Tibial artery (tissue), 4 donors: ENCODE measurements at regions not wholly inside any gene's neighbourhood (a gene's known extent, or its start where the extent isn't known, plus 50 kb on each side); places are given as distances from the start of the nearest gene placed in this dataset.

ENCODE experiments used
- DNase-seq, 2 donors: peaks; one replicate each; pipeline ENCODE4 v3.0.0-alpha.2; 2019
- H3K27ac ChIP-seq, 2 donors: fragments of 200-600 bp; sonication (generic) in 1 of 2; 1 replicate in 1 of 2; 2 replicates in 1 of 2; pipeline ENCODE4 v1.5.1; 2018 to 2019; ENCODE audit warnings: mild to moderate bottlenecking in 1 of 2
- H3K27me3 ChIP-seq, 2 donors: fragments of 200-600 bp; sonication (generic) in 1 of 2; one replicate each; pipeline versions ENCODE4 v1.5.1 to v1.6.0; 2016 to 2019
- H3K36me3 ChIP-seq, 3 donors: fragments of 200-600 bp; sonication (generic) in 2 of 3; one replicate each; pipeline ENCODE4 v1.5.1; 2016 to 2019; ENCODE audit warnings: mild to moderate bottlenecking in 2 of 3
- H3K4me1 ChIP-seq, 4 donors: fragments of 200-600 bp; sonication (generic) in 2 of 4; 1 replicate in 3 of 4; 2 replicates in 1 of 4; pipeline ENCODE4 v1.5.1; 2016 to 2019
- H3K4me3 ChIP-seq, 2 donors: fragments of 200-600 bp; sonication (generic) in 1 of 2; 1 replicate in 1 of 2; 2 replicates in 1 of 2; pipeline ENCODE4 v1.5.1; 2018 to 2019; ENCODE audit warnings: mild to moderate bottlenecking in 2 of 2
- H3K9me3 ChIP-seq, 3 donors: fragments of 200-600 bp; sonication (generic) in 1 of 3; one replicate each; pipeline ENCODE4 v1.5.1; 2016 to 2019
- intact Hi-C: fragments of 100-400 bp; cut with DNase I; formaldehyde crosslinking; loops from one replicate; pipeline ENCODE4 v1.15.0; 2023; ENCODE audit warnings: low total_unique reads
- TF ChIP-seq, protein P1 (sequence below), 2 experiments: fragments of 200-600 bp in 1 of 2; fragments of 450-650 bp in 1 of 2; IDR thresholded peaks; one replicate each; pipeline ENCODE4 v1.5.1; 2017 to 2019; ENCODE audit warnings: antibody characterized with exemption in 2 of 2, mild to moderate bottlenecking in 1 of 2, moderate library complexity in 1 of 2

DNA sequence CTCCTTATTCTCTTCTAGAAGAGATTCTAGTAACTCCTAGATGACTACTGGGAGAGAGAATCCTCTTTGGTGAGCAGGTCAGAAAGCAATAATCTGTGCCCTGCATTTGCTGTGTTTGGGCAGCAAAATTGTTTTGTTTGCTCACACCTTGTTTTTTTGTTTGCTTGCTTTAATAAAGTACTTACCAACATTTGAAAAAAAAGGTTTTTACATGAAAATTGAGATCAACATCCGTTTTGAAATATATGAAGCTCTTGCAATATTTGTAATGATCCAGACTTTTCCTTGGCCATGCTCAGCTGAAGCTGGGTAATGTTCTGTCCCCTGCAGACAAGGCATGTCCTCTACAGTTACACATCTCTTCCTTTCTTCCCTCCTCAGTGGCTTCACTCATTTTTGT, 62.2 kb downstream of the DIPK2A start:
- no peak overlapping the region for H3K4me3 ChIP-seq
- H3K4me1 ChIP-seq, result peaks cover 0 to 13% (median 8%) of the 10 kb centered on the region in 4 donors
- intact Hi-C loops, result no loop called here
- no peaks in the 10 kb centered on the region for H3K27me3 ChIP-seq
- no peaks in the 10 kb centered on the region for H3K36me3 ChIP-seq
- H3K9me3 ChIP-seq, result no peaks in the 10 kb centered on the region
- H3K27ac ChIP-seq, result no peak overlapping the region
- DNase-seq, result no peak
- TF ChIP-seq, protein P1, sequence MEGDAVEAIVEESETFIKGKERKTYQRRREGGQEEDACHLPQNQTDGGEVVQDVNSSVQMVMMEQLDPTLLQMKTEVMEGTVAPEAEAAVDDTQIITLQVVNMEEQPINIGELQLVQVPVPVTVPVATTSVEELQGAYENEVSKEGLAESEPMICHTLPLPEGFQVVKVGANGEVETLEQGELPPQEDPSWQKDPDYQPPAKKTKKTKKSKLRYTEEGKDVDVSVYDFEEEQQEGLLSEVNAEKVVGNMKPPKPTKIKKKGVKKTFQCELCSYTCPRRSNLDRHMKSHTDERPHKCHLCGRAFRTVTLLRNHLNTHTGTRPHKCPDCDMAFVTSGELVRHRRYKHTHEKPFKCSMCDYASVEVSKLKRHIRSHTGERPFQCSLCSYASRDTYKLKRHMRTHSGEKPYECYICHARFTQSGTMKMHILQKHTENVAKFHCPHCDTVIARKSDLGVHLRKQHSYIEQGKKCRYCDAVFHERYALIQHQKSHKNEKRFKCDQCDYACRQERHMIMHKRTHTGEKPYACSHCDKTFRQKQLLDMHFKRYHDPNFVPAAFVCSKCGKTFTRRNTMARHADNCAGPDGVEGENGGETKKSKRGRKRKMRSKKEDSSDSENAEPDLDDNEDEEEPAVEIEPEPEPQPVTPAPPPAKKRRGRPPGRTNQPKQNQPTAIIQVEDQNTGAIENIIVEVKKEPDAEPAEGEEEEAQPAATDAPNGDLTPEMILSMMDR (IDR thresholded peaks at IDR 0.05), result no peak

DNA sequence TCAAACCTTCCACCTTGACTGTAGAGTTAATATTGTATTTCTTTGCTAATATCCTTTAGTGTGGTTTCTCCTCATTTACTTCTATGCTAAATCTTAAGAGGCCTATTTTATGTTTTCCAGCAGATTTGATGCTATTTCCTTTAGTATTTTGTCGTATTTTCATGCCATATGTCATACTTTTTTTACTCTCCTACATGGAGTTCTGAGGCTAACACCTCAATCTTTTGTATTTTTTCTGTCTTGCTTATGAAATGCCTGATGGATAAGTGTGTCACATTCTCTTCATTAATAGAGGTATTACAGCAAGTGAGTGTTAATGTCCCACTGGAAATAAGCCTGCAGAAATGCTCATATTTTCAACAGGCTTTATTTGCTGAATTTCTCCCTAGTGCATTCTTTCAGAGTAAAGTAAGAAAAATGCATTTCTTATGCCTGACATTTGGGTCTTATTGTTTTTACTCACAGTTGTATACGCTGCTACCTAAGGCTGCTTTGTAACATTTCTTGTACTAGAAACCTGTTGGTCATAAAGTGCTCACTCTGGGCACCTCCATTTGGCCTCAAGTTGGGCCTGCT, 63.2 kb downstream of the DIPK2A start:
- no peaks in the 10 kb centered on the region for H3K36me3 ChIP-seq
- H3K9me3 ChIP-seq, result no peaks in the 10 kb centered on the region
- H3K27ac ChIP-seq, result no peak overlapping the region
- no peak for DNase-seq
- TF ChIP-seq, protein P1 (IDR thresholded peaks at IDR 0.05), result no peak
- no peak overlapping the region for H3K4me3 ChIP-seq
- H3K27me3 ChIP-seq, result no peaks in the 10 kb centered on the region
- H3K4me1 ChIP-seq, result peaks cover 0 to 13% (median 8%) of the 10 kb centered on the region in 4 donors
- intact Hi-C loops, result no loop called here

DNA sequence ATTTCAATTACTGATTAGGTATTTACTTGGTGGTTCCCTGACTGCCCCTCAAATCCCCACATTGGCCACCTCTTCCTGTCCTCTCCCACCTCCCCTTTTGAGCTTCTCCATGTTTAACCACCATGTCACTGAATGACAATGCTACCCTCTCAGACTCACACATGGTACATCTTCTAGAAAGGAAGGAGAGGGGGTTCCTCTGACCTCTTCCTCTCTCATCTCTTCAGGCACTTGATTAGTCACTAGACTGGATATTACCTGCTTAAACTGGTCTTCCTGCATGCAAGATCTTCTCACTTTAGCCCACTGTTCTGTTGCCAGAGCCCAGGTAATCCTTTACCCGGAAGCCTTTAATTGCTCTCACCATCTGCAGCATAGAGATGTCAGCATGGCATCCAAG, 64.9 kb downstream of the DIPK2A start:
- H3K4me3 ChIP-seq, result no peak overlapping the region
- intact Hi-C loops, result no loop called here
- H3K9me3 ChIP-seq, result no peaks in the 10 kb centered on the region

DNA sequence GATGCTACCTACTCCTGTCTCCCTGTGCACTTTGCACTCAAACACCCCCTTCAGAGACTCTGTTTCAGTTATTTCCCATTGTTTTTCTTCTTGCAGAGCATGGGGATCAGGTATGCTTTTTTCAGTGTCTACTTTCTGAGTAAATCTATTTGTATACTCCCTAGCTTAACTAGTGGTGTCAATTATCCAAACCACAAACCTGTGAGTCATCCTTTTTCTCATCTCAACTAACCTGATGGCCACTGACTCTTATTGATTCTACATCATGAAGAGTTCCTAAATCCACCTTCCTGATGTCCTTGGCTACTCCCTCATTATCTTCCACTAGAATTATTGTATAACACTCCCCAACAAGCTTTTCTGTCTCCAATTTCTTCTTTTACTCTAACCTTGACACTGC, 68.0 kb downstream of the DIPK2A start:
- H3K4me3 ChIP-seq, result no peak overlapping the region
- no peak for DNase-seq
- no peak overlapping the region for H3K27ac ChIP-seq
- intact Hi-C loops, result no loop called here
- no peaks in the 10 kb centered on the region for H3K36me3 ChIP-seq
- H3K27me3 ChIP-seq, result no peaks in the 10 kb centered on the region
- TF ChIP-seq, protein P1 (IDR thresholded peaks at IDR 0.05), result no peak
- H3K9me3 ChIP-seq, result no peaks in the 10 kb centered on the region
- H3K4me1 ChIP-seq, result no peaks in the 10 kb centered on the region

More for the DNA sequence above, 64.9 kb downstream of the DIPK2A start:
- no peak for DNase-seq
- Histone ChIP-seq H3K27me3 (no peaks in the 10 kb centered on the region), H3K4me1 (peaks cover 0 to 13% (median 8%) of the 10 kb centered on the region in 4 donors), H3K36me3 (no peaks in the 10 kb centered on the region), H3K27ac (no peak overlapping the region)
- TF ChIP-seq, protein P1 (IDR thresholded peaks at IDR 0.05), result no peak

DNA sequence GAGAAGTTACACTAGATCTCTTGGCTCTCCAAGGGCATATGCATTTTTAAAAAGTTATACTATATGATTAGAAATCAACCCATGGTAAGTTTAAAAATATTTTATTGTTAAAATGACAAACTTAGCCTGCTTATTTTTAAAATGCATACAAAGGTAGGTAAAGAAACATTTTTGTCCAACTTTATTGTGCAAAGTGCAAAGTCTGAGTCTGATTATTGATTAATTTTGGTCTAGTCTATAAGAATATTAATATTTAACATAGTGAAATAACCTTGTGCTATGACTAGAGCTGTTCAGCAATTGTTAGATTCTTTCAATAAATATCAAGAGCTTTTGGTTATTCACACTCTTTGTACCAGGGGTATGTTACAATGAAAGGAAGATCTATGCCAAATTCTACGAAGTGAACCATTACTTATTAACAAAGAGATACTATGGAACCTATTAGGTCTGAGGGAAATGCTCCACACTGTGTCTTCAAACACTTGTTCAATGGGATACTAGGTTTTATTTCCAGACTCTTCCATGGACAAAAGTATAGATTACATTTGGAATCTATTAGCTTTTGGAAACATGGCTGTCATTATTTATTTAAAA, 70.4 kb downstream of the DIPK2A start:
- TF ChIP-seq, protein P1 (IDR thresholded peaks at IDR 0.05), result no peak
- no peaks in the 10 kb centered on the region for H3K4me1 ChIP-seq
- no peaks in the 10 kb centered on the region for H3K36me3 ChIP-seq
- H3K27me3 ChIP-seq, result no peaks in the 10 kb centered on the region
- no peak overlapping the region for H3K4me3 ChIP-seq
- DNase-seq, result no peak
- H3K9me3 ChIP-seq, result no peaks in the 10 kb centered on the region
- no peak overlapping the region for H3K27ac ChIP-seq
- intact Hi-C loops, result no loop called here
